ENCODE measurements at regions not wholly inside any gene's neighbourhood (a gene's known extent, or its start where the extent isn't known, plus 50 kb on each side); places are given as distances from the start of the nearest gene placed in this dataset.

GRCh38 chr1:182149411-182149965, 88.0 kb upstream of the ZNF648 start:
- Histone ChIP-seq H3K4me2 (ENCODE audit: insufficient read depth, insufficient read length, low read length) (no peak overlapping the region), H3K4me1 (ENCODE audit: insufficient read depth, low read length) (no peaks in the 10 kb centered on the region), H3K79me1 (ENCODE audit: insufficient read depth, low read depth, low read length, poor library complexity, severe bottlenecking) (no peaks in the 10 kb centered on the region), H2AK5ac (ENCODE audit: insufficient read length, low read length) (no peak overlapping the region), H4K20me1 (ENCODE audit: control insufficient read depth, insufficient read depth, insufficient read length) (no peaks in the 10 kb centered on the region), H3K4ac (ENCODE audit: low read depth, low read length) (no peak overlapping the region), H3K23me2 (ENCODE audit: insufficient read length, low read depth, low read length, poor library complexity, severe bottlenecking) (no peaks in the 10 kb centered on the region), H3K27ac (ENCODE audit: insufficient read length, low read depth, low read length) (no peak overlapping the region), H3K56ac (ENCODE audit: insufficient read length, low read depth, low read length) (no peak overlapping the region), H4K91ac (ENCODE audit: insufficient read length, low read depth, low read length) (no peak overlapping the region), H2BK5ac (ENCODE audit: insufficient read length, low read length) (no peak overlapping the region), H2BK12ac (ENCODE audit: insufficient read length, low read depth, low read length) (no peak overlapping the region), H2AFZ (ENCODE audit: low read length) (no peak overlapping the region), H2BK20ac (ENCODE audit: low read depth, low read length, poor library complexity, severe bottlenecking) (no peak overlapping the region), H4K5ac (ENCODE audit: insufficient read length, low read depth, low read length) (no peak overlapping the region), H3K23ac (ENCODE audit: insufficient read length, low read depth, low read length) (no peak overlapping the region), H3K27me3 (ENCODE audit: insufficient read depth, low read length) (no peaks in the 10 kb centered on the region), H3T11ph (ENCODE audit: low read length) (no peak overlapping the region), H2BK120ac (ENCODE audit: low read depth, low read length, poor library complexity, severe bottlenecking) (no peak overlapping the region), H3K18ac (ENCODE audit: insufficient read length, low read depth, low read length) (no peak overlapping the region), H3K9ac (ENCODE audit: extremely low read depth, insufficient read length, low read length) (no peak overlapping the region), H3K14ac (ENCODE audit: insufficient read depth, low read length) (no peak overlapping the region), H4K8ac (replicated peaks; ENCODE audit: insufficient read length, low read depth, low read length) (no peak overlapping the region), H3K79me2 (ENCODE audit: insufficient read depth, low read length) (no peaks in the 10 kb centered on the region), H3K9me3 (ENCODE audit: control insufficient read depth, low read depth, low read length) (no peaks in the 10 kb centered on the region), H2BK15ac (ENCODE audit: low read depth, low read length) (no peak overlapping the region)
- no peak for DNase-seq
- Mint-ChIP-seq H3K4me1 (peaks cover under 1 to 10% of the 10 kb centered on the region in 2 experiments), H3K36me3 (ENCODE audit: insufficient read depth in 1 of 3, low read depth in 3 of 3) (no peaks in the 10 kb centered on the region), H3K4me3 (no peak overlapping the region), H3K27me3 (ENCODE audit: low read depth) (no peaks in the 10 kb centered on the region; the same call in 1 of the 2 replicates), H3K27ac (peak overlapping the region in 1 of 3 experiments; percentile 58; a peak in 1 of 7 replicates), H3K9me3 (no peaks in the 10 kb centered on the region)
- no CpG with 5 or more reads among the region's 6 CpGs for WGBS (ENCODE audit: extremely low coverage, insufficient read length, low lambda C conversion rate)
- TF ChIP-seq CTCF (conservative IDR thresholded peaks at IDR 0.05) = no peak

Data from H9 (cell line).